Stomach (tissue), 4 donors: ENCODE measurements at regions not wholly inside any gene's neighbourhood (a gene's known extent, or its start where the extent isn't known, plus 50 kb on each side); places are given as distances from the start of the nearest gene placed in this dataset.

Experiments
- EP300 ChIP-seq: sonication (generic); formaldehyde crosslinking; IDR thresholded peaks from one replicate; pipeline ENCODE4 v1.6.1; 2017; ENCODE audit warnings: antibody characterized with exemption
- POLR2A ChIP-seq, 4 donors: fragments of 450-650 bp; IDR thresholded peaks; one replicate each; pipeline ENCODE4 v1.6.1; 2016; ENCODE audit warnings: antibody characterized with exemption in 4 of 4, control low read depth in 2 of 4, mild to moderate bottlenecking in 1 of 4, moderate library complexity in 1 of 4
- TF ChIP-seq, protein P1 (sequence below), 7 experiments: fragments of 450-650 bp in 4 of 7; fragments of 200-600 bp in 3 of 7; sonication (generic) in 3 of 7; IDR thresholded peaks; one replicate each; pipeline ENCODE4 v1.5.1; 2016 to 2019; ENCODE audit warnings: antibody characterized with exemption in 7 of 7, control low read depth in 2 of 7, mild to moderate bottlenecking in 1 of 7

DNA sequence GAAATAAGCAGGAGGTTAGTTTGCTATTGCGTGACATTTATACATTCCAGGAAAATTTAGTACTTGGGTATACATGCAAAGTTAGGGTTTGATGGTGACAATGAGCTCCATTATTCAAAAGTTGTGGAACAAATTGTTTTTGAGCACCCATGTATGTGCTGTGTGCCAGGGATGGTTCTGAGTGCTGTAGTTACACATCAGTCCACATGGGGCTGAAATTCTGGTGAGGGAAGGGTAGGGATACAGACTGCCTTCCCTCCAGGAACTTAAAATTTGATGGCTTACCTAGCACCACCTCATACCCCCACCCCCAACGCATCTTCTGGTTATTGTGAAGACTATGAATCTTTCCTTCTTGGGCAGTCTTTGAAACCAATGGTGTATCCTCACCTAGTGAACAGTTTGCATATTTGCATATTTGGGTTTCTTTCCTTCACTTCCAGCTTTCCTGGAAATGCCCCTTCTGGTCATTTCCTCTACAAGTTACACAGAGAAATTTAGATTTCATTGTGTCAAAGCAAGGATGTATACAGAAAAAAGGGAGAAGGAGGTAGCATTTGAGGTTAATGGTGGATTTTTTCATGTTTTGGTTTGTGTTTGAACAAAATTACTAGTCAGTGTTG, 222.0 kb upstream of the IL12A start:
- TF ChIP-seq, protein P1, sequence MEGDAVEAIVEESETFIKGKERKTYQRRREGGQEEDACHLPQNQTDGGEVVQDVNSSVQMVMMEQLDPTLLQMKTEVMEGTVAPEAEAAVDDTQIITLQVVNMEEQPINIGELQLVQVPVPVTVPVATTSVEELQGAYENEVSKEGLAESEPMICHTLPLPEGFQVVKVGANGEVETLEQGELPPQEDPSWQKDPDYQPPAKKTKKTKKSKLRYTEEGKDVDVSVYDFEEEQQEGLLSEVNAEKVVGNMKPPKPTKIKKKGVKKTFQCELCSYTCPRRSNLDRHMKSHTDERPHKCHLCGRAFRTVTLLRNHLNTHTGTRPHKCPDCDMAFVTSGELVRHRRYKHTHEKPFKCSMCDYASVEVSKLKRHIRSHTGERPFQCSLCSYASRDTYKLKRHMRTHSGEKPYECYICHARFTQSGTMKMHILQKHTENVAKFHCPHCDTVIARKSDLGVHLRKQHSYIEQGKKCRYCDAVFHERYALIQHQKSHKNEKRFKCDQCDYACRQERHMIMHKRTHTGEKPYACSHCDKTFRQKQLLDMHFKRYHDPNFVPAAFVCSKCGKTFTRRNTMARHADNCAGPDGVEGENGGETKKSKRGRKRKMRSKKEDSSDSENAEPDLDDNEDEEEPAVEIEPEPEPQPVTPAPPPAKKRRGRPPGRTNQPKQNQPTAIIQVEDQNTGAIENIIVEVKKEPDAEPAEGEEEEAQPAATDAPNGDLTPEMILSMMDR (IDR thresholded peaks at IDR 0.05), result peak in 4 of 7 experiments; percentile 17 to 42 (median 34)
- TF ChIP-seq EP300, result no peak
- TF ChIP-seq POLR2A (IDR thresholded peaks at IDR 0.05), result no peak
